IMR-90 (cell line): ENCODE measurements at regions not wholly inside any gene's neighbourhood (a gene's known extent, or its start where the extent isn't known, plus 50 kb on each side); places are given as distances from the start of the nearest gene placed in this dataset.

ENCODE experiments used
- ATAC-seq: fragments of 200-7000 bp; cut with Tn5 transposase; 2 replicates; pipeline ENCODE4 v1.9.1; 2020; ENCODE audit warnings: low read depth, mild to moderate bottlenecking, moderate library complexity
- BruUV-seq: library from RNA; stranded (reverse); fragments of 400-500 nt; replicated peaks from 2 replicates; lab custom pipeline; 2021; lab: Mats Ljungman, UMichigan
- CTCF ChIA-PET: fragments of 300-600 bp; formaldehyde crosslinking; extraction: SDS; loops from one replicate; lab custom pipeline; 2021; ENCODE audit warnings: antibody characterized with exemption; lab: Yijun Ruan, JAX
- POLR2A ChIA-PET: fragments of 300-600 bp; sonication (Branson Sonifier 250); formaldehyde crosslinking; loops from one replicate; lab custom pipeline; 2022; ENCODE audit warnings: antibody characterized with exemption; ENCODE audit not compliant: unreplicated experiment; lab: Charles Lee
- DNase-seq: peaks from one replicate; pipeline ENCODE4 v3.0.0; 2013
- H2AFZ ChIP-seq: replicated peaks from 2 replicates; pipeline ENCODE3; 2013; ENCODE audit warnings: low read length, mild to moderate bottlenecking; ENCODE audit not compliant: poor library complexity
- H2AK5ac ChIP-seq: 2 replicates; pipeline ENCODE4 v1.6.1; 2013; ENCODE audit warnings: low read depth, low read length, inconsistent platforms
- H2AK9ac ChIP-seq: replicated peaks from 2 replicates; pipeline ENCODE3; 2013; ENCODE audit warnings: mild to moderate bottlenecking, low read depth, low read length, moderate library complexity; ENCODE audit not compliant: poor library complexity
- H2BK120ac ChIP-seq: 2 replicates; pipeline ENCODE4 v1.6.1; 2013; ENCODE audit warnings: low read depth, low read length, inconsistent platforms
- H2BK15ac ChIP-seq: 3 replicates; pipeline ENCODE4 v1.6.1; 2013; ENCODE audit warnings: low read depth, low read length, inconsistent platforms
- H2BK20ac ChIP-seq: 2 replicates; pipeline ENCODE4 v1.6.1; 2013; ENCODE audit warnings: low read depth, mild to moderate bottlenecking, inconsistent platforms, low read length, moderate library complexity
- H2BK5ac ChIP-seq: 2 replicates; pipeline ENCODE4 v1.6.1; 2013; ENCODE audit warnings: mild to moderate bottlenecking, low read depth, low read length, inconsistent platforms; ENCODE audit not compliant: poor library complexity, severe bottlenecking
- H3K14ac ChIP-seq: replicated peaks from 2 replicates; pipeline ENCODE4 v1.6.1; 2013; ENCODE audit warnings: low read depth, low read length, inconsistent platforms
- H3K18ac ChIP-seq: 2 replicates; pipeline ENCODE4 v1.6.1; 2013; ENCODE audit warnings: low read depth, low read length, control low read depth
- H3K23ac ChIP-seq: 2 replicates; pipeline ENCODE4 v1.6.1; 2013; ENCODE audit warnings: low read depth, low read length, inconsistent platforms
- H3K27ac ChIP-seq: 2 replicates; pipeline ENCODE4 v1.5.1; 2013; ENCODE audit warnings: mild to moderate bottlenecking, control low read depth, low read length; ENCODE audit not compliant: insufficient read depth
- H3K27me3 ChIP-seq: 2 replicates; pipeline ENCODE4 v1.6.1; 2013; ENCODE audit warnings: low read length; ENCODE audit not compliant: control insufficient read depth, insufficient read depth
- H3K36me3 ChIP-seq: 2 replicates; pipeline ENCODE4 v1.6.1; 2013; ENCODE audit warnings: low read length, mixed read lengths; ENCODE audit not compliant: control insufficient read depth, insufficient read depth
- H3K4ac ChIP-seq: 2 replicates; pipeline ENCODE4 v1.6.1; 2013; ENCODE audit warnings: low read depth, low read length, inconsistent platforms
- H3K4me1 ChIP-seq: 2 replicates; pipeline ENCODE4 v1.6.1; 2013; ENCODE audit warnings: low read length, mixed read lengths; ENCODE audit not compliant: control insufficient read depth, insufficient read depth
- H3K4me2 ChIP-seq: 2 replicates; pipeline ENCODE4 v1.6.1; 2013; ENCODE audit warnings: low read depth, mild to moderate bottlenecking, control low read depth, low read length, moderate library complexity
- H3K4me3 ChIP-seq: 2 replicates; pipeline ENCODE4 v1.5.1; 2013; ENCODE audit warnings: low read depth, mild to moderate bottlenecking, control low read depth, low read length, moderate library complexity; ENCODE audit not compliant: insufficient read depth
- H3K56ac ChIP-seq: 2 replicates; pipeline ENCODE4 v1.6.1; 2013; ENCODE audit warnings: low read length, inconsistent platforms; ENCODE audit not compliant: insufficient read depth; ENCODE audit errors: extremely low read depth
- H3K79me1 ChIP-seq, 2 experiments: 2 replicates each; pipeline ENCODE4 v1.6.1; 2013; ENCODE audit warnings: low read length in 2 of 2, inconsistent platforms in 1 of 2, low read depth in 1 of 2
- H3K9ac ChIP-seq: 2 replicates; pipeline ENCODE4 v1.6.1; 2013; ENCODE audit warnings: low read depth, low read length, control low read depth
- H3K9me1 ChIP-seq: 2 replicates; pipeline ENCODE4 v1.6.1; 2013; ENCODE audit warnings: low read length, inconsistent platforms; ENCODE audit not compliant: insufficient read depth
- H3K9me3 ChIP-seq: 2 replicates; pipeline ENCODE4 v1.6.1; 2013; ENCODE audit warnings: low read length; ENCODE audit not compliant: control insufficient read depth, insufficient read depth
- H4K20me1 ChIP-seq: 2 replicates; pipeline ENCODE4 v1.6.1; 2013; ENCODE audit warnings: low read length, inconsistent platforms; ENCODE audit not compliant: insufficient read depth
- H4K5ac ChIP-seq: 2 replicates; pipeline ENCODE4 v1.6.1; 2013; ENCODE audit warnings: mild to moderate bottlenecking, low read depth, low read length, control low read depth
- H4K8ac ChIP-seq, 2 experiments: 2 replicates each; pipeline ENCODE4 v1.6.1; 2013; ENCODE audit warnings: low read depth in 2 of 2, low read length in 2 of 2, control low read depth in 1 of 2, inconsistent platforms in 1 of 2
- H4K91ac ChIP-seq: 2 replicates; pipeline ENCODE4 v1.6.1; 2013; ENCODE audit warnings: low read depth, low read length, inconsistent platforms; ENCODE audit not compliant: insufficient read depth
- BHLHE40 ChIP-seq: fragments of 150-350 bp; IDR thresholded peaks from 2 replicates; pipeline ENCODE4 v1.6.1; 2016; ENCODE audit warnings: mild to moderate bottlenecking, low read depth, low read length
- CEBPB ChIP-seq: IDR thresholded peaks from 2 replicates; pipeline ENCODE4 v1.6.1; 2012; ENCODE audit warnings: low read depth, low read length, improper control_type of control experiment
- FOS ChIP-seq: fragments of 150-350 bp; IDR thresholded peaks from 2 replicates; pipeline ENCODE4 v1.6.1; 2016; ENCODE audit warnings: low read depth, low read length
- NFE2L2 ChIP-seq: fragments of 150-350 bp; IDR thresholded peaks from 2 replicates; pipeline ENCODE4 v1.6.1; 2016; ENCODE audit warnings: low read depth, mild to moderate bottlenecking, low read length
- POLR2A ChIP-seq: IDR thresholded peaks from 2 replicates; pipeline ENCODE4 v1.6.1; 2012; ENCODE audit warnings: mild to moderate bottlenecking, low read depth, low read length
- RAD21 ChIP-seq: IDR thresholded peaks from 2 replicates; pipeline ENCODE4 v1.6.1; 2012; ENCODE audit warnings: low read length, improper control_type of control experiment
- RFX5 ChIP-seq: IDR thresholded peaks from 2 replicates; pipeline ENCODE4 v1.8.0; 2012; ENCODE audit warnings: low read depth, mild to moderate bottlenecking, low read length, moderate library complexity
- SMC3 ChIP-seq: fragments of 150-350 bp; IDR thresholded peaks from 2 replicates; pipeline ENCODE4 v1.6.1; 2016; ENCODE audit warnings: low read depth, mild to moderate bottlenecking, antibody characterized with exemption, low read length, moderate library complexity
- WGBS, 2 experiments: methylation state at CpG; one replicate each; pipeline versions ENCODE4 v1.1.5 to v1.1.7; 2013; ENCODE audit warnings: missing lambda C conversion rate in 2 of 2; ENCODE audit not compliant: insufficient read length in 1 of 2; ENCODE audit errors: extremely low coverage in 2 of 2; 5-methylcytosine and 5-hydroxymethylcytosine counted together
- dilution Hi-C: fragments of 300-500 bp; cut with HindIII; formaldehyde crosslinking; loops from one replicate; pipeline ENCODE4 v1.14.3; 2018; ENCODE audit warnings: low sequenced_read_pairs; ENCODE audit not compliant: unreplicated experiment
- in situ Hi-C: fragments of 300-500 bp; cut with MboI; formaldehyde crosslinking; loops from 3 replicates; pipeline ENCODE4 v1.14.3; 2019; ENCODE audit warnings: low sequenced_read_pairs, inconsistent platforms, mixed read lengths
- intact Hi-C: fragments of 100-400 bp; cut with micrococcal nuclease; formaldehyde crosslinking; loops from 2 replicates; pipeline ENCODE4 v1.10.0; 2022
- TF ChIP-seq, protein P1 (sequence below): fragments of 150-350 bp; IDR thresholded peaks from 2 replicates; pipeline ENCODE4 v1.6.1; 2017; ENCODE audit warnings: mild to moderate bottlenecking, antibody characterized with exemption, low read length, low read depth

DNA sequence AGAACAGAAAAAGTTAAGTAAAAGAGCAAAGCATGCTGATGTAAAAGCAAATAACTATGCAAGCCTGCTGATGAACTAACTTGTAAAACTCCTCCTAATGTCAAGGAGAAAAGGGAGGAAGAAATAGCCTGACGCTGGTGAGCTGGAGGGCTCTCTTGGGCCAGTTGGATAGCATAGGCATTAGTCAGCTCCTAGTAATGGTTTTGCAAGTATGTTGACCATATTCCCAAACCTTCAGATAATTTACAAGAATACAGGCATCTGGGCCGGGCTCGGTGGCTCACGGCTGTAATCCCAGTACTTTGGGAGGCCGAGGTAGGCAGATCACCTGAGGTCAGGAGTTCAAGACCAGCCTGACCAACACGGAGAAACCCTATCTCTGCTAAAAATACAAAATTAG is 871.4 kb downstream of the C12orf50 start:
- Histone ChIP-seq H3K9me1 (no peaks in the 10 kb centered on the region), H3K9me3 (no peaks in the 10 kb centered on the region), H2BK20ac (no peak overlapping the region), H3K79me1 (no peaks in the 10 kb centered on the region), H3K4ac (no peak overlapping the region), H3K36me3 (no peaks in the 10 kb centered on the region), H4K8ac (no peak overlapping the region), H3K23ac (no peak overlapping the region), H3K4me2 (no peak overlapping the region), H3K4me1 (0 out of 2 replicates have a peak, but pooled peaks cover 2% of the 10 kb centered on the region), H2AK5ac (no peak overlapping the region), H4K5ac (no peak overlapping the region), H3K27ac (no peak overlapping the region), H2BK5ac (peak overlapping the region; percentile 47), H3K27me3 (no peaks in the 10 kb centered on the region), H2AFZ (no peak overlapping the region), H2AK9ac (no peak overlapping the region), H3K14ac (no peak overlapping the region), H3K4me3 (no peak overlapping the region), H4K20me1 (no peaks in the 10 kb centered on the region), H2BK120ac (no peak overlapping the region), H3K9ac (no peak overlapping the region), H3K56ac (no peak overlapping the region), H2BK15ac (no peak overlapping the region), H3K18ac (no peak overlapping the region), H4K91ac (no peak overlapping the region)
- CTCF ChIA-PET, result interaction anchor here (0.6 kb wide), 1 partner anchor 143 kb away, joined by 3 read pairs; no protein-coding TSS in a partner anchor
- intact Hi-C loops (no loop called here), dilution Hi-C loops (no loop called here), in situ Hi-C loops (no loop called here)
- 40% methylated on average over 1 of the region's 6 CpGs; no CpG with 5 or more reads in 1 of the 2 experiments for WGBS, 2 experiments
- ATAC-seq, result peak; percentile 99
- POLR2A ChIA-PET, result no interaction called here
- BruUV-seq, result no TSS peak
- DNase-seq, result peak; percentile 97
- TF ChIP-seq, protein P1, sequence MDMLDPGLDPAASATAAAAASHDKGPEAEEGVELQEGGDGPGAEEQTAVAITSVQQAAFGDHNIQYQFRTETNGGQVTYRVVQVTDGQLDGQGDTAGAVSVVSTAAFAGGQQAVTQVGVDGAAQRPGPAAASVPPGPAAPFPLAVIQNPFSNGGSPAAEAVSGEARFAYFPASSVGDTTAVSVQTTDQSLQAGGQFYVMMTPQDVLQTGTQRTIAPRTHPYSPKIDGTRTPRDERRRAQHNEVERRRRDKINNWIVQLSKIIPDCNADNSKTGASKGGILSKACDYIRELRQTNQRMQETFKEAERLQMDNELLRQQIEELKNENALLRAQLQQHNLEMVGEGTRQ, result no peak
- TF ChIP-seq RFX5, result no peak
- no peak for TF ChIP-seq NFE2L2
- no peak for TF ChIP-seq RAD21
- TF ChIP-seq POLR2A, result no peak
- TF ChIP-seq FOS, result peak; percentile 34; the same call in 1 of the 2 replicates
- TF ChIP-seq BHLHE40, result no peak
- TF ChIP-seq SMC3, result no peak
- TF ChIP-seq CEBPB, result peak; percentile 71
